VCaP (cell line): ENCODE measurements at regions not wholly inside any gene's neighbourhood (a gene's known extent, or its start where the extent isn't known, plus 50 kb on each side); places are given as distances from the start of the nearest gene placed in this dataset.

ENCODE experiments used
- H3K27ac ChIP-seq: fragments of 450-650 bp; 2 replicates; pipeline ENCODE4 v1.5.1; 2017
- CTCF ChIP-seq: fragments of 450-650 bp; conservative IDR thresholded peaks from 2 replicates; pipeline ENCODE4 v1.5.1; 2017; ENCODE audit warnings: mild to moderate bottlenecking, moderate library complexity

- no peak for TF ChIP-seq CTCF
- H3K27ac ChIP-seq = no peak overlapping the region
These were observed 364.5 kb upstream of the DUSP10 start for GRCh38 chr1:222106377-222106776.

- no peak overlapping the region for H3K27ac ChIP-seq
- TF ChIP-seq CTCF = no peak
These were observed 364.0 kb upstream of the DUSP10 start for GRCh38 chr1:222105861-222106260.

- TF ChIP-seq CTCF = peak; percentile 31; the same call in 1 of the 2 replicates
- H3K27ac ChIP-seq = peak overlapping the region; percentile 38; the same call in 1 of the 2 replicates
These were observed 363.5 kb upstream of the DUSP10 start for GRCh38 chr1:222105393-222105737.

GRCh38 chr1:222104694-222105392, 363.0 kb upstream of the DUSP10 start:
- H3K27ac ChIP-seq = peak overlapping the region; percentile 38; the same call in 1 of the 2 replicates
- TF ChIP-seq CTCF = no peak

GRCh38 chr1:222104097-222104496, 362.2 kb upstream of the DUSP10 start:
- H3K27ac ChIP-seq = no peak overlapping the region
- TF ChIP-seq CTCF = no peak

GRCh38 chr1:222099746-222100145, 357.9 kb upstream of the DUSP10 start:
- TF ChIP-seq CTCF = no peak
- no peak overlapping the region for H3K27ac ChIP-seq

GRCh38 chr1:222098404-222098803, 356.5 kb upstream of the DUSP10 start:
- no peak overlapping the region for H3K27ac ChIP-seq
- TF ChIP-seq CTCF = no peak
